Right lobe of liver (tissue), 6 donors: ENCODE measurements at regions not wholly inside any gene's neighbourhood (a gene's known extent, or its start where the extent isn't known, plus 50 kb on each side); places are given as distances from the start of the nearest gene placed in this dataset.

ENCODE experiments used
- ATAC-seq, 4 donors: fragments of 200-7000 bp; cut with Tn5 transposase; one replicate each; pipeline ENCODE4 v1.9.1; 2020; ENCODE audit warnings: mild to moderate bottlenecking in 4 of 4, moderate library complexity in 4 of 4
- DNase-seq, 3 donors: peaks; one replicate each; pipeline ENCODE4 v3.0.0-alpha.2; 2020
- H3K27ac ChIP-seq, 3 donors: fragments of 200-600 bp; one replicate each; pipeline ENCODE4 v1.8.0; 2022
- H3K27me3 ChIP-seq, 2 donors: fragments of 200-600 bp; one replicate each; pipeline ENCODE4 v1.8.0; 2022
- H3K36me3 ChIP-seq, 4 donors: fragments of 200-600 bp; sonication (generic) in 1 of 4; one replicate each; pipeline versions ENCODE4 v1.5.1 to v1.8.0; 2017 to 2022; ENCODE audit warnings: control low read depth in 1 of 4
- H3K4me1 ChIP-seq, 4 donors: fragments of 200-600 bp; sonication (generic) in 1 of 4; one replicate each; pipeline versions ENCODE4 v1.5.1 to v1.8.0; 2017 to 2022; ENCODE audit warnings: control low read depth in 1 of 4
- H3K4me3 ChIP-seq, 3 donors: fragments of 200-600 bp; one replicate each; pipeline ENCODE4 v1.8.0; 2022
- H3K9me3 ChIP-seq, 4 donors: fragments of 200-600 bp; sonication (generic) in 1 of 4; one replicate each; pipeline versions ENCODE4 v1.5.1 to v1.8.0; 2017 to 2022; ENCODE audit warnings: control low read depth in 1 of 4
- POLR2A ChIP-seq: fragments of 450-650 bp; IDR thresholded peaks from one replicate; pipeline ENCODE4 v1.6.1; 2017; ENCODE audit warnings: antibody characterized with exemption, mild to moderate bottlenecking
- WGBS: methylation state at CpG from one replicate; pipeline ENCODE4 v1.1.6; 2018; ENCODE audit warnings: low coverage, low lambda C conversion rate; ENCODE audit not compliant: insufficient coverage; ENCODE audit errors: missing lambda C conversion rate; 5-methylcytosine and 5-hydroxymethylcytosine counted together
- intact Hi-C, 2 donors: fragments of 100-400 bp; cut with DNase I; formaldehyde crosslinking; loops; one replicate each; pipeline versions ENCODE4 v1.11.2 to v1.14.1; 2022
- TF ChIP-seq, protein P1 (sequence below), 4 donors: fragments of 200-600 bp in 3 of 4; fragments of 450-650 bp in 1 of 4; IDR thresholded peaks; one replicate each; pipeline versions ENCODE4 v1.5.1 to v1.8.0; 2016 to 2022; ENCODE audit warnings: antibody characterized with exemption in 4 of 4, mild to moderate bottlenecking in 2 of 4
- donor health status: DM: no; HTN: yes; CAD: no.
- donor health status: DM: no; HTN: no; CAD: no.
- donor health status: DM: no; HTN: no; CAD: no.
- donor health status: DM: no; HTN: yes; CAD: no.
- donor health status: DM: no; HTN: yes; CAD: no.

DNA sequence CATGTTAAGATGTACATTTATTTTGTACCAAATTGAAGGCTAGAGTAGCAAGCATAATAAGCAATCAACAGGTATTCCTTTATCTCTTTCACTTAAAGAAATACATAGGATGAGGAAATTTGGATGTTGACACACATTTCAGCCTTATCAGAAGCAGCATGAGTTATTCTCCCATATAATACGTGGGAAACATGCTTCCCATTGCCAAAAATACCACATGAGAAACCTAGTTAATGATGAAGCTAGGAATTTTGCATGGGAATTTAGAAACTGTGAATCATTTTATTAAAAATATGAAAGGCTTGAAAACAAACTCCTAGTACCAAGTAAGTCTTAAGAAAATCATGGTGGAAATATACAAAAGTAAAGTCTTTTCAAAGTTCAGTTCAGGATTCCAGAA lies 751.8 kb downstream of the TSN start:
- no peak overlapping the region for H3K27ac ChIP-seq
- H3K36me3 ChIP-seq: no peaks in the 10 kb centered on the region
- no peaks in the 10 kb centered on the region for H3K27me3 ChIP-seq
- no peaks in the 10 kb centered on the region for H3K9me3 ChIP-seq
- 24% methylated on average over 1 of the region's 1 CpG for WGBS
- TF ChIP-seq POLR2A: no peak
- TF ChIP-seq, protein P1, sequence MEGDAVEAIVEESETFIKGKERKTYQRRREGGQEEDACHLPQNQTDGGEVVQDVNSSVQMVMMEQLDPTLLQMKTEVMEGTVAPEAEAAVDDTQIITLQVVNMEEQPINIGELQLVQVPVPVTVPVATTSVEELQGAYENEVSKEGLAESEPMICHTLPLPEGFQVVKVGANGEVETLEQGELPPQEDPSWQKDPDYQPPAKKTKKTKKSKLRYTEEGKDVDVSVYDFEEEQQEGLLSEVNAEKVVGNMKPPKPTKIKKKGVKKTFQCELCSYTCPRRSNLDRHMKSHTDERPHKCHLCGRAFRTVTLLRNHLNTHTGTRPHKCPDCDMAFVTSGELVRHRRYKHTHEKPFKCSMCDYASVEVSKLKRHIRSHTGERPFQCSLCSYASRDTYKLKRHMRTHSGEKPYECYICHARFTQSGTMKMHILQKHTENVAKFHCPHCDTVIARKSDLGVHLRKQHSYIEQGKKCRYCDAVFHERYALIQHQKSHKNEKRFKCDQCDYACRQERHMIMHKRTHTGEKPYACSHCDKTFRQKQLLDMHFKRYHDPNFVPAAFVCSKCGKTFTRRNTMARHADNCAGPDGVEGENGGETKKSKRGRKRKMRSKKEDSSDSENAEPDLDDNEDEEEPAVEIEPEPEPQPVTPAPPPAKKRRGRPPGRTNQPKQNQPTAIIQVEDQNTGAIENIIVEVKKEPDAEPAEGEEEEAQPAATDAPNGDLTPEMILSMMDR (IDR thresholded peaks at IDR 0.05): no peak
- ATAC-seq: no peak
- intact Hi-C loops: no loop called here
- no peak for DNase-seq
- no peak overlapping the region for H3K4me3 ChIP-seq
- no peaks in the 10 kb centered on the region for H3K4me1 ChIP-seq

GRCh38 chr2:122512091-122512490 lies 756.6 kb downstream of the TSN start:
- Histone ChIP-seq H3K9me3 (no peaks in the 10 kb centered on the region), H3K4me1 (no peaks in the 10 kb centered on the region), H3K27ac (no peak overlapping the region), H3K4me3 (no peak overlapping the region), H3K27me3 (no peaks in the 10 kb centered on the region), H3K36me3 (no peaks in the 10 kb centered on the region)
- 67% methylated on average over 1 of the region's 1 CpG for WGBS
- ATAC-seq (no peak), DNase-seq (no peak)
- TF ChIP-seq, protein P1 (IDR thresholded peaks at IDR 0.05): no peak
- no peak for TF ChIP-seq POLR2A
- intact Hi-C loops: no loop called here

GRCh38 chr2:122514451-122514996 lies 759.1 kb downstream of the TSN start:
- Histone ChIP-seq H3K27me3 (no peaks in the 10 kb centered on the region), H3K9me3 (no peaks in the 10 kb centered on the region), H3K4me1 (no peaks in the 10 kb centered on the region), H3K27ac (no peak overlapping the region), H3K36me3 (no peaks in the 10 kb centered on the region), H3K4me3 (no peak overlapping the region)
- ATAC-seq: peak in 2 of 4 donors; percentile 28 to 61
- DNase-seq: no peak
- TF ChIP-seq, protein P1 (IDR thresholded peaks at IDR 0.05): no peak
- no peak for TF ChIP-seq POLR2A
- intact Hi-C loops: no loop called here
- 64% methylated on average over 6 of the region's 7 CpGs for WGBS

DNA sequence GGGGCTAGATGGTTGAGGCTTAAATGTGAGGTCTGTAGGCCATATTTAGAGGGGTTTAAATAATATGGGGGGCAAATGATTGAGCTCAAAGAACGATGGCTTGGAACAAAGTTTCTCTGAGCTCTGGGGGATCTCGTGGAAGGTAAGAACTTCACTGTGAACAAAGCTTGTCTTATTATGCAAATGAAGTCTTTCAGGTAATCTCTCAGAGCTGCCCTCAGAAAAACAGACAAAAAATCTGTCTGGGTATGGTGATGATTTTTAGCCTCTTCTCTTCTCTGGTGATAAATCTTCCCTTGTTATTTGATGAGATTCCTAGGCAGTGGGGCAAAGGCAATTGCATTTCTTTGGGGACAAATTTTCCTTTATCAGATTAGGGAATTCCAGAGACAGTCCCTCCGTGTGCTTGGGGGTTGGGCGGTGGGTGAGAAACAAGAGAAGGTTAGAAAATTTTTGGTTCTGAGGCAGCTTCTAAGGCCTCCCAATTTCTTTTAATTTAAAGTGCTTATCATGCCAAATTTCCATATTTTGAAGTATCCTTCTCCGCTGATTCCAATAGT lies 760.4 kb downstream of the TSN start:
- WGBS: 48% methylated on average over 5 of the region's 5 CpGs
- H3K4me1 ChIP-seq: no peaks in the 10 kb centered on the region
- H3K27ac ChIP-seq: no peak overlapping the region
- ATAC-seq: no peak
- no peaks in the 10 kb centered on the region for H3K36me3 ChIP-seq
- H3K9me3 ChIP-seq: no peaks in the 10 kb centered on the region
- H3K4me3 ChIP-seq: no peak overlapping the region
- DNase-seq: no peak
- no peaks in the 10 kb centered on the region for H3K27me3 ChIP-seq
- TF ChIP-seq POLR2A: no peak
- TF ChIP-seq, protein P1 (IDR thresholded peaks at IDR 0.05): no peak
- intact Hi-C loops: no loop called here
